ENCODE measurements at regions not wholly inside any gene's neighbourhood (a gene's known extent, or its start where the extent isn't known, plus 50 kb on each side); places are given as distances from the start of the nearest gene placed in this dataset.

DNA sequence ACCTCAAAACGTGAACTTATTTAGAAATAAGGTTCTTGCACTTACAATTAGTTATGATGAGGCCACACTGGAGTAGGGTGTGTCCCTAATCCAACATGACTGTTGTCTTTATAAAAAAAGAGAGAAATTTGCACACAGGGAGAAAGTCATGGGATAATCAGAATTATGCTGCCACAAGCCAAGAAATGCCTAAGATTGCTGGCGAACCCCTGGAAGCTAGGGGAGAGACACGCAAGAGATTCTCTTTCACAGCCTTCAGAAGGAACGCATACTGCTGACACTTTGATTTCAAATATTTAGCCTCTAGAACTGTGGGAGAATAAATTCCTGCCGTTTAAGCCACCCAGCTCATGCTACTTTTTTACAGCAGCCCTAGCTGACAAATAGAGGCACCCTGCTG, 138.3 kb downstream of the CCDC71L start:
- TF ChIP-seq, protein P1, sequence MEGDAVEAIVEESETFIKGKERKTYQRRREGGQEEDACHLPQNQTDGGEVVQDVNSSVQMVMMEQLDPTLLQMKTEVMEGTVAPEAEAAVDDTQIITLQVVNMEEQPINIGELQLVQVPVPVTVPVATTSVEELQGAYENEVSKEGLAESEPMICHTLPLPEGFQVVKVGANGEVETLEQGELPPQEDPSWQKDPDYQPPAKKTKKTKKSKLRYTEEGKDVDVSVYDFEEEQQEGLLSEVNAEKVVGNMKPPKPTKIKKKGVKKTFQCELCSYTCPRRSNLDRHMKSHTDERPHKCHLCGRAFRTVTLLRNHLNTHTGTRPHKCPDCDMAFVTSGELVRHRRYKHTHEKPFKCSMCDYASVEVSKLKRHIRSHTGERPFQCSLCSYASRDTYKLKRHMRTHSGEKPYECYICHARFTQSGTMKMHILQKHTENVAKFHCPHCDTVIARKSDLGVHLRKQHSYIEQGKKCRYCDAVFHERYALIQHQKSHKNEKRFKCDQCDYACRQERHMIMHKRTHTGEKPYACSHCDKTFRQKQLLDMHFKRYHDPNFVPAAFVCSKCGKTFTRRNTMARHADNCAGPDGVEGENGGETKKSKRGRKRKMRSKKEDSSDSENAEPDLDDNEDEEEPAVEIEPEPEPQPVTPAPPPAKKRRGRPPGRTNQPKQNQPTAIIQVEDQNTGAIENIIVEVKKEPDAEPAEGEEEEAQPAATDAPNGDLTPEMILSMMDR (IDR thresholded peaks at IDR 0.05) = no peak
- TF ChIP-seq POLR2A (IDR thresholded peaks at IDR 0.05) = no peak
